Keratinocyte (primary cell): ENCODE measurements at regions not wholly inside any gene's neighbourhood (a gene's known extent, or its start where the extent isn't known, plus 50 kb on each side); places are given as distances from the start of the nearest gene placed in this dataset.

ENCODE experiments used
- DNase-seq: peaks from one replicate; pipeline ENCODE4 v3.0.0-alpha.2; 2011; ENCODE audit warnings: low read depth, missing footprints, low spot score
- FAIRE-seq: peaks from 2 replicates; lab custom pipeline; 2011; peaks lifted over from hg19 to GRCh38; lab: Jason Lieb, UNC
- H2AFZ ChIP-seq: 2 replicates; pipeline ENCODE4 v1.6.0; 2012; ENCODE audit warnings: low read length, control low read depth, inconsistent platforms; ENCODE audit not compliant: control insufficient read depth
- H3K27ac ChIP-seq: 2 replicates; pipeline ENCODE4 v1.5.1; 2011; ENCODE audit warnings: low read length; ENCODE audit not compliant: control insufficient read depth, insufficient read depth
- H3K27me3 ChIP-seq: 3 replicates; pipeline ENCODE4 v1.6.0; 2011; ENCODE audit warnings: low read length; ENCODE audit not compliant: control insufficient read depth, insufficient read depth; ENCODE audit errors: extremely low read depth
- H3K36me3 ChIP-seq, 2 experiments: 2 replicates in 1 of 2; 3 replicates in 1 of 2; pipeline ENCODE4 v1.5.1; 2011; ENCODE audit warnings: low read length in 2 of 2, mild to moderate bottlenecking in 1 of 2; ENCODE audit not compliant: control insufficient read depth in 2 of 2, insufficient read depth in 2 of 2; ENCODE audit errors: extremely low read depth in 1 of 2
- H3K4me1 ChIP-seq: 3 replicates; pipeline ENCODE4 v1.5.1; 2011; ENCODE audit warnings: low read length; ENCODE audit not compliant: control insufficient read depth, insufficient read depth; ENCODE audit errors: extremely low read depth
- H3K4me2 ChIP-seq: 3 replicates; pipeline ENCODE4 v1.6.0; 2011; ENCODE audit warnings: low read depth, low read length; ENCODE audit not compliant: control insufficient read depth, insufficient read depth; ENCODE audit errors: extremely low read depth
- H3K4me3 ChIP-seq, 3 experiments: fragments of 200-600 bp in 1 of 3; sonication (generic) in 1 of 3; 2 replicates in 2 of 3; 3 replicates in 1 of 3; pipeline ENCODE4 v1.5.1; 2011 to 2016; ENCODE audit warnings: low read length in 3 of 3, mild to moderate bottlenecking in 3 of 3, control low read depth in 2 of 3, inconsistent platforms in 1 of 3, low read depth in 1 of 3, mixed read lengths in 1 of 3, mixed run types in 1 of 3, moderate library complexity in 1 of 3; ENCODE audit not compliant: control insufficient read depth in 2 of 3, insufficient read depth in 2 of 3; ENCODE audit errors: extremely low read depth in 1 of 3
- H3K79me2 ChIP-seq: 2 replicates; pipeline ENCODE4 v1.6.0; 2012; ENCODE audit warnings: low read length; ENCODE audit not compliant: control insufficient read depth, insufficient read depth
- H3K9ac ChIP-seq: 3 replicates; pipeline ENCODE4 v1.6.0; 2011; ENCODE audit warnings: low read length; ENCODE audit not compliant: control insufficient read depth, insufficient read depth; ENCODE audit errors: extremely low read depth
- H3K9me1 ChIP-seq: 3 replicates; pipeline ENCODE4 v1.6.0; 2011; ENCODE audit warnings: low read length; ENCODE audit not compliant: control insufficient read depth, insufficient read depth; ENCODE audit errors: extremely low read depth
- H3K9me3 ChIP-seq: 2 replicates; pipeline ENCODE4 v1.5.1; 2012; ENCODE audit warnings: low read depth, low read length; ENCODE audit not compliant: control insufficient read depth
- H4K20me1 ChIP-seq: 3 replicates; pipeline ENCODE4 v1.6.0; 2011; ENCODE audit warnings: low read length; ENCODE audit not compliant: control insufficient read depth, insufficient read depth; ENCODE audit errors: extremely low read depth
- EZH2 ChIP-seq: IDR thresholded peaks from one replicate; pipeline ENCODE4 v1.6.1; 2012; ENCODE audit warnings: inconsistent platforms, mild to moderate bottlenecking, low read length, moderate library complexity
- dilution Hi-C: fragments of 300-500 bp; cut with MboI; formaldehyde crosslinking; loops from one replicate; pipeline ENCODE4 v1.7.0; 2020; ENCODE audit warnings: low sequenced_read_pairs; ENCODE audit not compliant: extremely low pct_ligation_motif_present
- TF ChIP-seq, protein P1 (sequence below), 3 experiments: IDR thresholded peaks in 1 of 3; conservative IDR thresholded peaks in 1 of 3; optimal IDR thresholded peaks in 1 of 3; 2 replicates in 2 of 3; 3 replicates in 1 of 3; pipeline versions ENCODE3 to v1.5.1; 2011; ENCODE audit warnings: low read length in 3 of 3, mild to moderate bottlenecking in 3 of 3, moderate library complexity in 2 of 3, control low read depth in 1 of 3, inconsistent platforms in 1 of 3; ENCODE audit not compliant: insufficient read depth in 2 of 3; ENCODE audit errors: extremely low read depth in 1 of 3

DNA sequence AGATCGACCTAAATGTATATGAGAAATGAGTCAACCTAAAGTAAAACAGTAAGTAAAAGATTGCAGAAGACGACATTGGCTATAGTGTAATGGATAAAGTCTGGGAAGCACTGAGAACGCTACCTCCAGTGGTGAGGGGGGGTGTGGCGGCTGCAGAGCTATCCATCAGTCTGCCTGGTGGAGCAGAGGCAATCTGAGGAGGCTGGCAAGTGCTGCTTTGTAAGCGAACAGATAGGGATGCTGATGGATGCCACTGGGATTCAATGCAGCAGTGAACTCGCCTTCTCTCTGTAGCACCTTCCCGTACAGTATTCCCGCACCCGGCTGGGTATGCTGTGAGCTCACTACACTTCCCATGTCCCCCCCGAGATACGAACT is 261.5 kb downstream of the NSG2 start:
- no peaks in the 10 kb centered on the region for H4K20me1 ChIP-seq
- no peak overlapping the region for H2AFZ ChIP-seq
- DNase-seq, result no peak
- no peak overlapping the region for H3K27ac ChIP-seq
- H3K9me3 ChIP-seq, result no peaks in the 10 kb centered on the region
- FAIRE-seq, result no peak
- no peak overlapping the region for H3K9ac ChIP-seq
- no peaks in the 10 kb centered on the region for H3K79me2 ChIP-seq
- no peak overlapping the region for H3K4me3 ChIP-seq
- no peak overlapping the region for H3K4me2 ChIP-seq
- TF ChIP-seq, protein P1, sequence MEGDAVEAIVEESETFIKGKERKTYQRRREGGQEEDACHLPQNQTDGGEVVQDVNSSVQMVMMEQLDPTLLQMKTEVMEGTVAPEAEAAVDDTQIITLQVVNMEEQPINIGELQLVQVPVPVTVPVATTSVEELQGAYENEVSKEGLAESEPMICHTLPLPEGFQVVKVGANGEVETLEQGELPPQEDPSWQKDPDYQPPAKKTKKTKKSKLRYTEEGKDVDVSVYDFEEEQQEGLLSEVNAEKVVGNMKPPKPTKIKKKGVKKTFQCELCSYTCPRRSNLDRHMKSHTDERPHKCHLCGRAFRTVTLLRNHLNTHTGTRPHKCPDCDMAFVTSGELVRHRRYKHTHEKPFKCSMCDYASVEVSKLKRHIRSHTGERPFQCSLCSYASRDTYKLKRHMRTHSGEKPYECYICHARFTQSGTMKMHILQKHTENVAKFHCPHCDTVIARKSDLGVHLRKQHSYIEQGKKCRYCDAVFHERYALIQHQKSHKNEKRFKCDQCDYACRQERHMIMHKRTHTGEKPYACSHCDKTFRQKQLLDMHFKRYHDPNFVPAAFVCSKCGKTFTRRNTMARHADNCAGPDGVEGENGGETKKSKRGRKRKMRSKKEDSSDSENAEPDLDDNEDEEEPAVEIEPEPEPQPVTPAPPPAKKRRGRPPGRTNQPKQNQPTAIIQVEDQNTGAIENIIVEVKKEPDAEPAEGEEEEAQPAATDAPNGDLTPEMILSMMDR (optimal IDR thresholded peaks at IDR 0.05 in 1 of 3, IDR thresholded peaks at IDR 0.05 in 1 of 3, conservative IDR thresholded peaks at IDR 0.05 in 1 of 3; ENCODE audit: extremely low read depth in 1 of 3, insufficient read depth in 2 of 3, low read length in 3 of 3), result no peak
- TF ChIP-seq EZH2, result no peak
- dilution Hi-C loops, result no loop called here
- H3K27me3 ChIP-seq, result peaks cover 6% of the 10 kb centered on the region
- no peaks in the 10 kb centered on the region for H3K36me3 ChIP-seq
- H3K9me1 ChIP-seq, result no peaks in the 10 kb centered on the region
- H3K4me1 ChIP-seq, result no peaks in the 10 kb centered on the region

DNA sequence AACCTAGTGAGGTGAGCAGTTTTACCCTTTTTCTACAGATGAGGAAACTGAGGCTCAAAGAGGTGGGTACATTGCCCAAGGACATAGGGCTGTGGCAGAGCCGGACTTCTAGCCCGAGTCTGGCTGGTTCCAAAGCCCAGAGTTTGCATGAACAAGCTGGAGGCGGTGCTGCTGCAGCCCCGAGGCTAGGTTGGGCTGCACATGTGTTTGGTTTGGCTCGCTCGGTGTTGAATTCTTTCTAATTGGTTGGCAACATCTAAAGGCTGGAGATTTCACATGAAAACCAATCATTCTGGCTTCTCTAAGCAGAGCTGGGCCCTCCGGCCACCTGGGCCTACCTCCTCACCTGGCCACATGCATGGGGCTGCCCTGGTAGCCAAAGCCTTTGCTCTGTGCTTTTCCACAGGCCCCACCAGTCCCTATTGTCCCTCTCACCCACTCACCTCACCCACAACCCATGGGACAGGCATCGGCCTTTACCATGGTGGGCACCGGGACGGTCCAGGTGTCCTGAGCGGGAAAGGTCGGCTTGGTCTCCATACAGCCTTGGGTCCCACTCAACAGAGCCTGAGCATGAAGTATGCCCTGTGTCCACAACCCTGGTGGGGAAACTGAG is 262.3 kb downstream of the NSG2 start:
- TF ChIP-seq EZH2, result no peak
- TF ChIP-seq, protein P1 (optimal IDR thresholded peaks at IDR 0.05 in 1 of 3, IDR thresholded peaks at IDR 0.05 in 1 of 3, conservative IDR thresholded peaks at IDR 0.05 in 1 of 3; ENCODE audit: extremely low read depth in 1 of 3, insufficient read depth in 2 of 3, low read length in 3 of 3), result no peak
- FAIRE-seq, result no peak

More for the DNA sequence above, 262.3 kb downstream of the NSG2 start:
- Histone ChIP-seq H3K9me3 (no peaks in the 10 kb centered on the region), H3K4me3 (no peak overlapping the region), H2AFZ (no peak overlapping the region), H3K9ac (no peak overlapping the region), H4K20me1 (no peaks in the 10 kb centered on the region), H3K27me3 (peaks cover 6% of the 10 kb centered on the region), H3K36me3 (no peaks in the 10 kb centered on the region), H3K4me1 (no peaks in the 10 kb centered on the region), H3K79me2 (no peaks in the 10 kb centered on the region), H3K9me1 (no peaks in the 10 kb centered on the region), H3K27ac (no peak overlapping the region), H3K4me2 (no peak overlapping the region)
- dilution Hi-C loops, result no loop called here
- DNase-seq, result no peak
